Coronary artery (tissue), 2 donors: ENCODE measurements at regions not wholly inside any gene's neighbourhood (a gene's known extent, or its start where the extent isn't known, plus 50 kb on each side); places are given as distances from the start of the nearest gene placed in this dataset.

ENCODE experiments used
- DNase-seq: peaks from one replicate; pipeline ENCODE4 v3.0.0-alpha.2; 2017; ENCODE audit warnings: low spot score
- H3K27ac ChIP-seq, 2 donors: fragments of 200-600 bp; sonication (generic); one replicate each; pipeline ENCODE4 v1.5.1; 2016 to 2019
- H3K4me3 ChIP-seq: fragments of 200-600 bp; sonication (generic); 2 replicates; pipeline ENCODE4 v1.5.1; 2016; ENCODE audit warnings: mild to moderate bottlenecking, moderate library complexity
- CTCF ChIP-seq: fragments of 200-600 bp; sonication (generic); IDR thresholded peaks from one replicate; pipeline ENCODE4 v1.5.1; 2019; ENCODE audit warnings: antibody characterized with exemption

GRCh38 chr4:101596781-101597552 is 193.6 kb upstream of the BANK1 start:
- no peak overlapping the region for H3K27ac ChIP-seq
- DNase-seq, result no peak
- TF ChIP-seq CTCF, result no peak
- no peak overlapping the region for H3K4me3 ChIP-seq

GRCh38 chr4:101594588-101594987 is 195.9 kb upstream of the BANK1 start:
- no peak for DNase-seq
- Histone ChIP-seq H3K27ac (no peak overlapping the region), H3K4me3 (no peak overlapping the region)
- TF ChIP-seq CTCF, result no peak

- no peak for DNase-seq
- Histone ChIP-seq H3K27ac (no peak overlapping the region), H3K4me3 (no peak overlapping the region)
- TF ChIP-seq CTCF, result no peak
These were observed 196.9 kb upstream of the BANK1 start for GRCh38 chr4:101593666-101594065.

GRCh38 chr4:101584306-101584705 is 206.2 kb upstream of the BANK1 start:
- no peak for DNase-seq
- Histone ChIP-seq H3K27ac (no peak overlapping the region), H3K4me3 (no peak overlapping the region)
- no peak for TF ChIP-seq CTCF

- Histone ChIP-seq H3K4me3 (no peak overlapping the region), H3K27ac (no peak overlapping the region)
- DNase-seq, result no peak
- no peak for TF ChIP-seq CTCF
These were observed 215.8 kb upstream of the PPP3CA start for GRCh38 chr4:101563126-101563525.

GRCh38 chr4:101556842-101557241 is 209.5 kb upstream of the PPP3CA start:
- Histone ChIP-seq H3K4me3 (no peak overlapping the region), H3K27ac (no peak overlapping the region)
- no peak for DNase-seq
- no peak for TF ChIP-seq CTCF

- no peak for TF ChIP-seq CTCF
- H3K4me3 ChIP-seq, result no peak overlapping the region
- no peak overlapping the region for H3K27ac ChIP-seq
- no peak for DNase-seq
These were observed 208.1 kb upstream of the PPP3CA start for GRCh38 chr4:101555341-101555880.
